ENCODE measurements at regions not wholly inside any gene's neighbourhood (a gene's known extent, or its start where the extent isn't known, plus 50 kb on each side); places are given as distances from the start of the nearest gene placed in this dataset.
"Not testable (repeated sequence)": the region's sequence is repeated elsewhere in the genome, so short reads cannot be mapped to it uniquely, and the experiment has no call there.

DNA sequence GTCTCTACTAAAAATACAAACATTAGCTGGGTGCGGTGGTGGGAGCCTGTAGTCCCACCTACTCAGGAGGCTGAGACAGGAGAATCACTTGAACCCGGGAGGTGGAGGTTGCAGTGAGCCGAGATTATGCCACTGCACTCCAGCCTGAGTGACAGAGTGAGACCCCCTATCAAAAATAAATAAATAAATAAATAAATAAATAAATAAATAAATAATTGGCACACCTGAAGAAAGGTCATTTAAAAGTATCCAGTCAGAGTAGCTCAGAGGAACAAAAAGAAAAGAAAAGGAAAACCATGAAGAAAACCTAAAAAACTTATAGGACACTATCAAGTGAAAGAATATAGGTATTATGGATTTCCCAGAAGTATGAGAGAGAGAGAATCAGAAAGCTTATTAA is 330.1 kb upstream of the AR start:
- CTCF ChIA-PET, POLR2A ChIA-PET: not testable (repeated sequence)

GRCh38 chrX:67207912-67208311 is 335.9 kb upstream of the AR start:
- POLR2A ChIA-PET: no interaction called here
- CTCF ChIA-PET: no interaction called here

DNA sequence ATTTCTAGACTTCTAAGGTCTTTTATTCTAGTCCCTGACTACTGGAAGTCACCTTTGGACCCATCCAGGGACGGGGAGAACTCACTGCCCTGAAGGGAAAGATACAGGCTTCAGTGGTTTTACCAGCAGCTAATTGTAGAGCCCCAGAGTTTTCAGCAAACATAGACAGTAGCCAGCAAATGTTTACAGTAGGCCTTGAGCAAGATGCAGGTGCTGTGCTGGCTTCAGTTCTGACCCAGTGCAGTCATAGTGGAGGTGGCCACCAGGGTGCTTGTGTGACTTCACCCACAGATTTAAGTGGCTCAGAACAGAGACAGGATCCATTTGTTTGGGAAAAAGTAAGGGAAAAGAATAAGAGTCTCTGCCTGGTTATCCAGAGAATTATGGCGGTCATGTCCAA is 384.4 kb upstream of the AR start:
- ChIA-PET CTCF (no interaction called here), POLR2A (no interaction called here)

- ChIA-PET POLR2A (no interaction called here), CTCF (no interaction called here)
These were observed 429.2 kb upstream of the AR start for GRCh38 chrX:67114635-67115034.

GRCh38 chrX:67105758-67106116 is 438.1 kb upstream of the AR start:
- ChIA-PET CTCF (no interaction called here), POLR2A (no interaction called here)

- POLR2A ChIA-PET: no interaction called here
- CTCF ChIA-PET: no interaction called here
These were observed 438.7 kb upstream of the AR start for GRCh38 chrX:67104982-67105757.

- CTCF ChIA-PET: no interaction called here
These were observed 443.6 kb upstream of the AR start for GRCh38 chrX:67100031-67100884.

GRCh38 chrX:67094061-67094460 is 449.8 kb upstream of the AR start:
- ChIA-PET CTCF (no interaction called here), POLR2A (no interaction called here)

More at GRCh38 chrX:67100031-67100884, 443.6 kb upstream of the AR start:
- POLR2A ChIA-PET: no interaction called here

DNA sequence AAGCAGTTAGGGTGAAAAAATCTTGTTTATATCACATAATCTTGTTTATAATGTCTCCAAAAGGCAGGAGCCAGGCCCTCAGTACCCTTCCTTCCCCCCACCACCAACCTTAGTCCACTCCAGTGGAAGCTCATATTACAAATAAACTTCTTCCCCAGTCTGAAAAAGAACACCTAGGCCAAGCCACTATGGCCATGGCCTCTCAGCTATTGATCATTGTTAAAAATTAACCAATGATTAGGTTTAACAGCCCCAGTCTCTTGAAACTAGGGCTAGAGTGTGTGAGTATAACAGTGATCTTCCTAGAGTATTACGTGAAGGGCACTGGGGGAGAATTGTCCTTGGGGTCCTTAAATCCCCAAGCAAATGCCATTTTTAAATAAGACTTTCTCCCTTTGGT is 411.9 kb upstream of the EDA2R start:
- CTCF ChIA-PET: no interaction called here

DNA sequence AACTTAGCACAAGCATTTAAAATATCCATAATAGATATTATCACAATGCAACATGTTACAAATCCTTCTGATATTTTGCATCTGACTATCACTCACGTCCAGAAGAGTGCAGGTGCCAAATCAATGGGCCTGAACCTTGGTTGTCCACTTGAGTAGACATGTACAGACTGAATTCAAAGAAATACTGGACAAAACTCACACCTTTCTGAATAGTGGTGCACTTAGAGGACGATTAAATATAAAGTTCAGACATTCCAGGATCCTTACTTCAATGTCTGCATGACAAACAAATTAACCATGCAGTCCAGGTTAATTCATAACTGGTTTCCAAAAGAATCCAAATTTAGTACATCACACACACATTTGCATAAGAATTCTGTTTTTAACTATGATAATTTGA is 406.0 kb upstream of the EDA2R start:
- POLR2A ChIA-PET: no interaction called here
- CTCF ChIA-PET: no interaction called here

More for the DNA sequence above, 411.9 kb upstream of the EDA2R start:
- POLR2A ChIA-PET: no interaction called here

DNA sequence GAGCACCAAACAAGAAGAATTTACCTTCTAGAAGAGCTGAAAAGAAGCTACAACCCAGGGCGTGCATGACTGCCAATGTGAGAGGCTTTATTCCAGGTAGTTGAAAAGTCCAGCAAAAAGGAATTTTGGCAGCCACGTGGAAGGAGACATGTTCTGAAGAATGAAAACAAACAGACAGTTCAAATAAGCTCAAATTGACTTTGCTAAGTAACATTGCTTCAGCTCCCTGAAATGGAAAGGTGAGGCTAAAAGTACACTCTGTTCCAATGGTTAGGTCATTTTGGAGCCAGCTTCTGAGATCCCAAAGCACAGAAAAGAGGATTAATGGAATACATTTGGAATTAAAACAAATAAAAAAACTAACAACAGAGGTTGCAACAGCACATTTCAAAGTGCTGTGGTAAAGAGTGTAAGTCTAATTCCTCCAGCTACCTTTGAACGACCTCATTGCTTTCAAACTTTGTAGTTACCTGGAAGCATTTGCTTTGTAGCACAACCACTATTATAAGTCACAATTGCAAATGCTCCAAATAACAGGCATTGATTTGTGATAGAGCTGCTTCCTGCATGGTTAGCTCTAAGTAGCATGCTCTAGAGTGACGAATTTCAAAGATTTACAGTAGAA is 405.3 kb upstream of the EDA2R start:
- ChIA-PET CTCF (no interaction called here), POLR2A (no interaction called here)

- CTCF ChIA-PET: no interaction called here
- POLR2A ChIA-PET: no interaction called here
These were observed 365.6 kb upstream of the EDA2R start for GRCh38 chrX:67004451-67004850.

GRCh38 chrX:66994729-66995128 is 355.9 kb upstream of the EDA2R start:
- POLR2A ChIA-PET: no interaction called here
- CTCF ChIA-PET: no interaction called here

DNA sequence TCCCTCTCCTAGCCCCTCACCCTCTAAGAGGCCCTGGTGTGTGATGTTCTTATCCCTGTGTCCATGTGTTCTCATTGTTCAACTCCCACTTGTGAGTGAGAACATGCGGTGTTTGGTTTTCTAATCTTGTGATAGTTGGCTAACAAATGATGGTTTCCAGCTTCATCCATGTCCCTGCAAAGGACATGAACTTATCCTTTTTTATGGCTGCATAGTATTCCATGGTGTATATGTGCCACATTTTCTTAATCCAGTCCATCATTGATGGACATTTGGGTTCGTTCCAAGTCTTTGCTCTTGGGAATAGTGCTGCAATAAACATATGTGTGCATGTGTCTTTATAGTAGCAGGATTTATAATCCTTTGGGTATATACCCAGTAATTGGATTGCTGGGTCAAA is 353.2 kb upstream of the EDA2R start:
- CTCF ChIA-PET, POLR2A ChIA-PET: not testable (repeated sequence)

GRCh38 chrX:66988331-66988730 is 349.5 kb upstream of the EDA2R start:
- ChIA-PET POLR2A (no interaction called here), CTCF (no interaction called here)

- POLR2A ChIA-PET: no interaction called here
- CTCF ChIA-PET: no interaction called here
These were observed 322.8 kb upstream of the EDA2R start for GRCh38 chrX:66961665-66962064.

- ChIA-PET POLR2A (no interaction called here), CTCF (no interaction called here)
These were observed 292.8 kb upstream of the EDA2R start for GRCh38 chrX:66931713-66932112.

DNA sequence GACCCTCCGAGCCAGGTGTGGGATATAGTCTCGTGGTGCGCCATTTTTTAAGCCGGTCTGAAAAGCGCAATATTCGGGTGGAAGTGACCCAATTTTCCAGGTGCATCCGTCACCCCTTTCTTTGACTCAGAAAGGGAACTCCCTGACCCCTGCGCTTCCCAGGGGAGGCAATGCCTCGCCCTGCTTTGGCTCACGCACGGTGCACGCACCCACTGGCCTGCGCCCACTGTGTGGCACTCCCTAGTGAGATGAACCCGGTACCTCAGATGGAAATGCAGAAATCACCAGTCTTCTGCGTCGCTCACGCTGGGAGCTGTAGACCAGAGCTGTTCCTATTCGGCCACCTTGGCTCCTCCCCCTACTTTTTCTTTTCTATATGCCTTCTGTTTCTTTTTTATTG is 291.6 kb upstream of the EDA2R start:
- CTCF ChIA-PET, POLR2A ChIA-PET: not testable (repeated sequence)

DNA sequence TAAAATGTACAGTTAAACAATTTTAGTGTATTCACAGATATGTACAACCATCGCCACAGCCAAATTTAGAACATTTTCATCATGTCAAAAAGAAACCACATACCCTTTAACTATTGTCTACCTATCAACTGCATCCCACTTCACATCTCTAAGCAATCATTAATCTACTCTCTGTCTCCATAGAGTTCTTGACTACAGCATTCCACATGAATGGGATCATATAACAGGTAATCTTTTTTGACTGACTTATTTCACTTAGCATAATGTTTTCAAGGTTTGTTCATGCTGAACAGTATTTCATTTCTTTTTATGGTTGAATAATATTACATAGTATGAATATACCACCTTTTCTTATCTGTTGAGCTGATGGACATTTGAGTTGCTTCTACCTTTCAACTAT is 281.4 kb upstream of the EDA2R start:
- ChIA-PET POLR2A (no interaction called here), CTCF (no interaction called here)

DNA sequence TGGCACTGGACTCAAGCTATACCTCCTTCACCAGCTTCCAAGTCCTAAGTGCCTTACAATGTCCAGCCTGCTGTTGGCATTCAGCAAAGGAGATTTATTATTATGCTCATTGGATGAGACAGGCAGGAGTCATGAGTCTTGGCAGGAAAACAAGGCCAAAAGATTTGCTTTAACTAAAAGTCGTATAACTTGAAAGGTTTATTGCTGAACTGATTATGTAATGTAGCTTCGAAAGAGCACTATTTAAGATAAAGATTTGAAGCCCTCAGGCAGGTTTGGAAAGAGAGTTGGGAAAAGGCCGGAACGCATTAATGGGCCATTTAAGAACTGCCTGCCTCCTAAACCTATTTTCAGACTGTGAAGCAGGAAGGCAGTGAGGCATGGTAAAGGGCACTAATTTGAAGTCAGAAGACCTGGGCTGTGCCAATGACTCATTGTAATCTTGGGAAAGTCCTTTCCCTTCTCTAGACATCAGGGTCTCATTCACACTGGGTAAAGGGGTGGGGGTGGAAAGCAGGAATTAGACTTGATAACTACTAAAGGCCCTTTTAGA is 280.5 kb upstream of the EDA2R start:
- ChIA-PET CTCF (no interaction called here), POLR2A (no interaction called here)

- ChIA-PET CTCF (no interaction called here), POLR2A (no interaction called here)
These were observed 279.6 kb upstream of the EDA2R start for GRCh38 chrX:66918511-66918910.

Measured in activated CD8-positive, alpha-beta memory T cell treated with anti-CD3 and anti-CD28 coated beads for 36 hours (primary cell).